HG03060 (cell line): ENCODE measurements at regions not wholly inside any gene's neighbourhood (a gene's known extent, or its start where the extent isn't known, plus 50 kb on each side); places are given as distances from the start of the nearest gene placed in this dataset.

Experiments
- ATAC-seq: cut with Tn5 transposase; IDR thresholded peaks from one replicate; pipeline ENCODE4 v1.9.1; 2021; ENCODE audit warnings: low read depth, moderate number of reproducible peaks; ENCODE audit not compliant: unreplicated experiment

DNA sequence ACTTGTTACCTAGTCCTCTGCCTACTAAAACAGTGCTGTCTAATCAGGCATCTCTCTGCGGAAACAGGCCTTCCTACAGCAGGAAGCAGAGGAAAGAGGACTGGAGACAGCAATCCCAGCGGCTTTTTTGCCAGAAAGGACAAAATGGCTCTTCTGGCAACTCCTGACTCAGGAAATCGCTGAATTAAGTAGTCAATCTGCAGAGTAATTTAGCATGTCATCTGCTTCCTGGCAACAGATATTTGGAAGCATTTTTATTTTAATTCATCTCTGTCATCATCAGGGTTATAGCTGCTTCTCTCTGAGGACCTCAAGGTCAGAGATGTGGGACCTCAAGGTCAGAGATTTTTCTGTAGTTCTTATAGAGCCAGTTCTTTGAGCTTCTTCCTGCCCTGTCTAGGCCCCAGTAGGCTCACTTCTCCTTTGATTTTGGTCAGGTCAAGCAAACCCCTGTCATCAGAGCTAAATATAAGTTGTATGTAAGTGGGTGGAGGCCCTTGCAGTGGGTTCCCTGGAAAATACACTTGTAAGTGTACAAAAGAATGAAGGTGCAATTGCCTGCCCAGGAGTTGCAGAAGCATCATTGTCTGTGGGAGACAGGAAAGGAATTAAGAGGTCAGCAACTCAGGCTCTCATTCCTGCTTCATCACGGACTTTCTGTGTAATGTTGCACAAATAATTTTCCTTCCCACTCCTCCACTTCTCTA lies 229.4 kb downstream of the ALDH8A1 start:
- no peak for ATAC-seq

- no peak for ATAC-seq
Observed at GRCh38 chr6:134719911-134720310, 230.0 kb downstream of the ALDH8A1 start.

GRCh38 chr6:134719286-134719685 lies 230.6 kb downstream of the ALDH8A1 start:
- no peak for ATAC-seq

GRCh38 chr6:134714679-134715078 lies 235.2 kb downstream of the ALDH8A1 start:
- no peak for ATAC-seq

DNA sequence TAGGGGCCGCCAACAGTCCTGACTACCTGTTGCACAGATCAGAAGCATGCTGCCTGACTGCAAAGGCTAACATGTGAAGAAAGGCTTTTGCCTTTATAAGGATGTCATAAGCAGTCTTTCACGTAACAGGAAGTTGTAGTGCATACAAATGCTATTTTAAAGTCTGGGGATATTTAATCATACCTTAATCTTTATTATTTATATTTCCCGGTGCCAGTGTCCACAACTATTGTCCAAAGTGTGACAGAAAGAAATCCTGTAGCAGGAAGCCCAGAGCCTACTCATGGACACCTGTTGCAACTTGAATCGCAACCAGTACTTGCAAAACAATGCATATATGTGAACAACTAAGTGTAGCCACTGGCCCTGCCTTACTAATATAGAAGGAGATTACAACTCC lies 235.8 kb downstream of the ALDH8A1 start:
- no peak for ATAC-seq

- no peak for ATAC-seq
Observed at GRCh38 chr6:134712311-134712710, 237.6 kb downstream of the ALDH8A1 start.

GRCh38 chr6:134708079-134708478 lies 241.8 kb downstream of the ALDH8A1 start:
- ATAC-seq: no peak

DNA sequence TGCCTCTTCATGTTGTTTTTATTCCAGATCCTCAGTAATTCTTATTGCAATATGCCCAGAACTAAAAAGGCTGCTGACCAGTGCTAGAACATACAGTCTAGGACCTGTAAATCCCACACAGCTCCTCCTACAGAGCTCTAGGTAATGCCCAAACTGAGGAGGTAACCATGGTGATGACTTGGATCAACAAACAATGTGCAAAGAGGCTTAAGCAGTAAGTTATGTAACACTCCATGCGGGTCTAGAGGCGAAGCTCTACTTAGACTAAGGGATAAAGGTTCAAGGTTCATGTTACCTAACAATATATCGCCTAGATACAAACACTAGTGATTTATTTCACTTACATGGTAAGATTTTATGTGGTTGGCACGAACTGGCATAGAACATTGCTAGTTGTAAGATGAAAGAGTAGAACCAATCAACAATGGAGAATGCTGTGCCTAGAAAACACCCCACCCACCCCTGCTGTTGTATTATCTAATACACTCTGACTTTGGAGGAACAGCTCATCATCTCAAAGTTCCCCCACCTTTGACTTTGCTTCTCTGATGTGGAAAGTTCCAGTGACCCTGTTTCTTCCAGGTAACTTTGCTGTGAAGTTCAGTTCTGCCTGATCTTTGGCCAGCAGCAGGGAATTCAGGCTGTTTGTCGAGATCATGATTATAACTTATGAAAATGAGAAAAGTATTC lies 242.4 kb downstream of the ALDH8A1 start:
- no peak for ATAC-seq

DNA sequence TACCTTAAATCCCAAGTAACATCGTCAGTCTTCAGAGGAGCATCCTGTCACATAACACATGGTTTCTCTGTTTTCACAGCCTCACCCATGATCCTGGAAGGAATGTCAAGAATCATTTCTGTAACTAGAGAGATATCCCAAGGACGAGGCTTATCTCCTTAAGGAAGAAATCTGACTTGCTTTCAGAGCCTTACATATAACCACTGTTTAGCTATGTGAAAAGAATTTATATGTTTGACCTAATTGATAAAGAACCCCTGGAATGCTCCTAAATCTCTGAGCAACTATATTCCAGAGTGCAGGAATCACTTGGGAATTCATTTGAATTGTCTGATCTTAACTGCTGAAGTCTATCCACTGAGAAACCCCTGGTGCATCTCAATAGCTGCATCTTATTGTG lies 243.1 kb downstream of the ALDH8A1 start:
- no peak for ATAC-seq

- no peak for ATAC-seq
Observed at GRCh38 chr6:134706153-134706552, 243.7 kb downstream of the ALDH8A1 start.

DNA sequence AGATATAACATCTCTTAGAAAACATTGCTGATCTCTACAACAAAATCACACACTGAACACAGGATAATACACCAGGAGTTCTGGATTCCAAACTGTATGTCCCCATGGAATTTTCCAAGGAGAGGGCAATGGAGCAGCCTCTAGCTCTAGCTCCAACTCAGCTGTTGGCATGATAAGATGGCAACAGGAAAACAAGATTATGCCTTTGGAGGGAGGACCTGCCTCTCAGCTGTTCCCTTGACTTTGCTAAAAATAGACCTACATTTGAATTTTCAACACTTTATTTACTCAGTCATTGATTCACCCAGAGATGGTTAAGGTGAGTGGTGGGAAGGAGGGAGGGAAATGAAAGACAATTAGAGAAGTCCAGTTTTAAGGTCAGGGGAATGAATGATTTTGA lies 246.7 kb downstream of the ALDH8A1 start:
- ATAC-seq: no peak

DNA sequence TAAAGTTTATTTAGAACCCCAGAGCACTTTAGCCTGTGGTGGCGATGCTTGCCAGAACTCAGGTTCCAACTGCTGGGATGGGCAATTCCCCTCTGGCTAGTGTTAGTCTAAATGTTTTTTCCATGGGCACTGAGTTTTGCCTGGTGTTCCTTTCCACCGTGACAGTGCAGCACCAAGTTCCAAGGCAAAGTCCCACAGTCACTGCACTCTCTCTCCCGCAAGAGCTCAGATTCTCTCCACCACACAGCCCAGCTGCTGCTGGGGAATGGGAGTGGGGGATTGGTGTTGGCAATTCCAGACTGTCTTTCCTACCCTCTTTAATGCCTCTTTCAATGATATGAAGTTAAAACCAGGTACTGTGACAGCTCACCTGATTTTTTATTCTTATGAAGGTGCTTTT lies 247.6 kb downstream of the ALDH8A1 start:
- no peak for ATAC-seq

DNA sequence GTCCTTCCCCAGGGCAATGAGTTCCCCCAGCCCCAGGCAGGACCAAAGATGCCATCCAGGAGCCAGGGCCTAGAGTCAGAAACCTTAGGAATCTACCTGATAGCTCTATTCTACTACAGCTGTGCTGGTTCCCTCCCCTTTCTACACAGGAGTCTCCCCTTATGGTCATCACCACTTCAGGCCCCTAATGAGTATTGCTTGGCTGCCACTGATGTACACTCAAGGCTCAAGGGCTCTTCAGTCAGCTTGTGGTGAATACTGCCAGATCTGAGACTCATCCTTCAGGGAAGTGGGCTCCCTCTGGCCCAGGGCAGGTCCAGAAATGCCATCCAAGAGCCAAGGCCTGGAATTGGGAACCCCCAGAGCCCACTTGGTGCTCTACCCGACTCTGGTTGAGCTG lies 248.6 kb downstream of the ALDH8A1 start:
- no peak for ATAC-seq

- no peak for ATAC-seq
Observed at GRCh38 chr6:134698228-134698627, 251.7 kb downstream of the ALDH8A1 start.

DNA sequence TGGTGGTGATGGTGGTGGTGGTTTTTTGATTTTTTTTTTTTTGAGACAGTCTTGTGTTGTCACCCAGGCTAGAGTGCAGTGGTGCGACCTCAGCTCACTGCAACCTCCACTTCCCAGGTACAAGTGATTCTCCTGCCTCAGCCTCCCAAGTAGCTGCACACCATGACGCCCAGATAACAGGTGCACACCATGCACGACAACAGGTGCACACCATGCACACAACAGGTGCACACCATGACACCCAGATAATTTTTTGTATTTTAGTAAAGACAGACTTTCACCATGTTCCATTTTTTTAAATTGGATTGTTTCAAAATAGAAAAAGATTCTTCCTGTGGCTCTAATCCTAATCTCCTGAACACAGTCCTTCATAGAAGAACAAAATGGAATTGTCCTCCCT lies 257.9 kb downstream of the ALDH8A1 start:
- no peak for ATAC-seq

DNA sequence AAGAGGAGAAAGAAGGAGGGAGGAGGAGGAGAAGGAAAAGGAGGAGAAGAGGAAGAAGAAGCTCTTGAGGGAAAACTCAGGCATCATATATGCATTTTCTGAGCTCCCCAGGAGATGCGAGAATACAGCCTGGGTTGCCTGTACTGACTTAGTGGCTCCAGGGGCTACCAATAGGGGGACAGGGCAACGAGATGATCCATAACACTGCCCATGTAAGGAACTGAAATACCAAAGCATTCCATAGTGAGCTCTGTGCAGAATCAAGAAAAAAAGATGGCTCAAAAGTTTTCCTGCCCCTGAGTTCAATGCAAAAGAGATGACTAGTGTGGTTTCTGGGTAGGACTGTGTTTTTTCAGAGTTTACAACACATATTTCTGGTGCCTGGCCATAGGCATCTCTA lies 258.7 kb downstream of the ALDH8A1 start:
- ATAC-seq: no peak

DNA sequence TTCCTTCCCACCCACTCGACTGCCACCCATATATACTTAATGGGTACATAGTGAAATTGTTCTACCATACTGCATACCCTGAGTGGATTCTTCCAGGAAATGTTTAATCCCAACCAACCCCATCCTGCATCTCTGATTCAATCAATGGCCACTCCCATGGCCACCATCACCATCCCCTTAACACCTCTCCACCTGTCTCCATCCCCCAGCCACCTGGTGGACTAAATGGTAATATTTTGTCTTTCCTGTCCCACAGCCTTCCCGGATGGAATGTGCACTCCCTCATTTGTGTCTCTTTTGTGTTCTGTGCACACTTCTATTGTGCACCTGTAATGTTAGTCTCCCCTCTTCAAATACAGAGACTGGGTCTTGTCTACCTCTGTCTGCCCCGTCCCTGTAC lies 259.9 kb downstream of the ALDH8A1 start:
- ATAC-seq: no peak

DNA sequence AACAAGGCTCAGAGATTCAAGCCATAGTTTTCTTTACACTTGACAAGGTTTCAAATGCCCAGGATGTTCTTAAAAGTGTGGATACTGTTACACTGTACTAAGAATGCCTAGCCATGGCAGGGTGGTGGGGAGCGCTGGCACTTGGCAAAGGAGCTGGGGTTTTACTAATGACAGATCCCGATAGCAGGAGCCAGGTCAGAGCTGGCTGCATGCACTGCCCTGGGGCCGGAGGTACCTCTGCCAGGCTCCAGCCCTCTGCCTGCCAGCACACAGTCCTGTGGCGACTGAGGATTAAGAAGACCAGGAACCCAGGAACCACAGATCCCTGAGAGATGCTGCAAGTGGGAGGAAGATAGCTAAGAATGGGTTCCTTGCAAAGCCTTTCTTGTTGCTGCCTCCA lies 260.3 kb downstream of the ALDH8A1 start:
- ATAC-seq: no peak

DNA sequence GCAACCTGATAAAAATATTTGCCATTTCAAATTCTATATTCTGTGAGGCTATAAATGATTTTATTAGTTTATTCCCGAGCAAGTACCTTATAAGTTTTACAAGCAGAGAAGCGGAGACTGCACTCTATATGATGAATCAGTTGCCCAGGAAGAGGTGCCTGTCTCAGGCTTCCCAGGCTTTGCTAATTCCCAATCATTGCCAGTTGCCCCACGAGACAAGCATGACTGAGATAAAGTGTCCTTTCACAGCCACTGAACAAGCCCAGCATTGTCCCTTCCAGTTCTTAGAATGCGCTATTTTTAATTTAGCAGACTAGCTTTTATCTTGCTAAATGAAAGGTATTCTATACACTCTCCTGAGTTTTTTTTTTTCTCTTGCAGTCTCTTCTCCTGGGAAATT lies 260.7 kb downstream of the ALDH8A1 start:
- ATAC-seq: no peak

GRCh38 chr6:134686071-134686470 lies 263.8 kb downstream of the ALDH8A1 start:
- ATAC-seq: no peak

DNA sequence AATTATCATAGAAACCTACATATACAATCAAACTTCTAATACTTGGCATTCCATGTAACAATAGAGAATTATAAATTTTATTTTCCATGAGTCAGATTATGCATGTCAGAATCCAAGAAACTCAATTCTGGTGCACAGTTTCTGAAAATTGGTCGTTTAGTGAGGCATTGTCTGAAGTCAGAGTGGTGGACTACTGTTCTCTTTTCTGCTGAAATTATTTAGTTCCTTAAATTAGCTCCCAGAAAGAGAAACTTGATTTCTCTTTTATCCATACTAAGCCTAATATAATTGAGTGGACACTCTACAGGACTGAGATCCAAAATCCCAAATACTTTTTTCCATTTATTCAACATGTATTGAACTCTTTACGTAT lies 265.5 kb downstream of the ALDH8A1 start:
- no peak for ATAC-seq

- ATAC-seq: no peak
Observed at GRCh38 chr6:134683783-134684422, 266.0 kb downstream of the ALDH8A1 start.
